ENCODE measurements at regions not wholly inside any gene's neighbourhood (a gene's known extent, or its start where the extent isn't known, plus 50 kb on each side); places are given as distances from the start of the nearest gene placed in this dataset.

DNA sequence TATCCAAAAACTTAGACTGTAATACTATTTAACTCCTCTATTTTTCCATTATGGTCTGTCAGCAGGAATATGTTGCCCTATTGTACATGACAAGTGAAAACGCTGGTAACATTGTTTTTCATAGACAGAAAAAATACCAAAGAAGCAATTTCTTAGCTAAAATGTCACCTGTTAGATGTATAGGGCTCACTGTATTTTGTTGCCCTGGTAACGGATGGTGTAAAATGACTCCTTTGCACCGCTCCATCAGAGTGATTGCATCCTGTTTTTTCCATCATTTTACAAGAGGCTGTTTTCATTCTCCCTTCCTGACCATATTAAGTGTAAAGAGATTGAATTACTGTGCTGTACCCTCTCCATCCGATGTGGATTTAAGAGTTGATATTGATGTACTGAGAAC is 460.1 kb upstream of the TLE4 start:
- Mint-ChIP-seq H3K4me3 (no peak overlapping the region), H3K4me1 (no peaks in the 10 kb centered on the region), H3K9me3 (peaks cover 0 to 11% (median 8%) of the 10 kb centered on the region in 7 donors), H3K27me3 (ENCODE audit: low read depth in 3 of 3) (peaks cover 0 to 2% (median under 1%) of the 10 kb centered on the region in 3 donors), H3K27ac (no peak overlapping the region), H3K36me3 (no peaks in the 10 kb centered on the region)
- Histone ChIP-seq H3K27me3 (ENCODE audit: control insufficient read depth in 2 of 2, insufficient read depth in 2 of 2, low read length in 2 of 2) (no peaks in the 10 kb centered on the region), H3K36me3 (replicated peaks in 1 of 2; ENCODE audit: control insufficient read depth in 1 of 2, insufficient read depth in 2 of 2, low read length in 2 of 2) (no peaks in the 10 kb centered on the region), H2AFZ (ENCODE audit: insufficient read depth, low read depth, low read length, poor library complexity, severe bottlenecking) (no peak overlapping the region), H4K20me1 (ENCODE audit: insufficient read depth, low read length) (no peaks in the 10 kb centered on the region), H3K4me2 (replicated peaks; ENCODE audit: extremely low read depth, low read length, poor library complexity, severe bottlenecking) (no peak overlapping the region), H3K9ac (ENCODE audit: insufficient read depth, low read length, poor library complexity, severe bottlenecking) (no peak overlapping the region), H3K27ac (ENCODE audit: low read depth in 1 of 2, low read length in 2 of 2) (no peak overlapping the region), H3K79me2 (ENCODE audit: insufficient read depth, low read length) (no peaks in the 10 kb centered on the region), H3K4me3 (replicated peaks in 1 of 3; ENCODE audit: low read depth in 2 of 3, low read length in 3 of 3) (no peak overlapping the region), H3K9me3 (replicated peaks in 1 of 2; ENCODE audit: control insufficient read depth in 1 of 2, insufficient read depth in 1 of 2, low read length in 2 of 2) (peaks cover 0 to 8% of the 10 kb centered on the region in 2 donors), H3K4me1 (ENCODE audit: control insufficient read depth in 1 of 2, insufficient read depth in 2 of 2, low read length in 2 of 2) (no peaks in the 10 kb centered on the region)
- DNase-seq = no peak
- intact Hi-C loops (cut with micrococcal nuclease) = no loop called here
- TF ChIP-seq, protein P1, sequence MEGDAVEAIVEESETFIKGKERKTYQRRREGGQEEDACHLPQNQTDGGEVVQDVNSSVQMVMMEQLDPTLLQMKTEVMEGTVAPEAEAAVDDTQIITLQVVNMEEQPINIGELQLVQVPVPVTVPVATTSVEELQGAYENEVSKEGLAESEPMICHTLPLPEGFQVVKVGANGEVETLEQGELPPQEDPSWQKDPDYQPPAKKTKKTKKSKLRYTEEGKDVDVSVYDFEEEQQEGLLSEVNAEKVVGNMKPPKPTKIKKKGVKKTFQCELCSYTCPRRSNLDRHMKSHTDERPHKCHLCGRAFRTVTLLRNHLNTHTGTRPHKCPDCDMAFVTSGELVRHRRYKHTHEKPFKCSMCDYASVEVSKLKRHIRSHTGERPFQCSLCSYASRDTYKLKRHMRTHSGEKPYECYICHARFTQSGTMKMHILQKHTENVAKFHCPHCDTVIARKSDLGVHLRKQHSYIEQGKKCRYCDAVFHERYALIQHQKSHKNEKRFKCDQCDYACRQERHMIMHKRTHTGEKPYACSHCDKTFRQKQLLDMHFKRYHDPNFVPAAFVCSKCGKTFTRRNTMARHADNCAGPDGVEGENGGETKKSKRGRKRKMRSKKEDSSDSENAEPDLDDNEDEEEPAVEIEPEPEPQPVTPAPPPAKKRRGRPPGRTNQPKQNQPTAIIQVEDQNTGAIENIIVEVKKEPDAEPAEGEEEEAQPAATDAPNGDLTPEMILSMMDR (IDR thresholded peaks at IDR 0.05) = no peak
- WGBS (ENCODE audit: insufficient coverage) = no CpG with 5 or more reads among the region's 4 CpGs

DNA sequence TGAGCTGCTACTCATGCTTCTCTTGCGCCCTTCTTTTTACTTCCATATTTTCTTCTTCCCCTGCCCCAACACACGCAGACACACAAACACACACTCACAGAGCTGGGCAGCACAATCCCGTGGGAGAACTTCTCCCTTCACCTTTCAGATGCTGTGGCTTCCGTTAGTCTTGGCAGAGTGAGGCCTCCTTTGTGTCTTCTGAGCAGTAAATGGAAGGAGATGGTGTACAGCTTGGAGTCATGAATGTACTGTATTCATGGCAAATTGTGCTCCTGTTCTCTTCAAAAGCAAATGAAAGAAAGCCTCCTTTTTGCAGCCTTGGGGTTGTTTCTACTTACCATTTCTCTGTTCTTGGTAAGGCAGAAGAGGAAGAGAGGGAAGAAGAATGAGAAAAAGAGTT is 456.6 kb upstream of the TLE4 start:
- 100% methylated on average over 3 of the region's 4 CpGs for WGBS (ENCODE audit: insufficient coverage)
- Histone ChIP-seq H3K9ac (ENCODE audit: insufficient read depth, low read length, poor library complexity, severe bottlenecking) (no peak overlapping the region), H3K27me3 (ENCODE audit: control insufficient read depth in 2 of 2, insufficient read depth in 2 of 2, low read length in 2 of 2) (no peaks in the 10 kb centered on the region), H3K4me2 (replicated peaks; ENCODE audit: extremely low read depth, low read length, poor library complexity, severe bottlenecking) (no peak overlapping the region), H2AFZ (ENCODE audit: insufficient read depth, low read depth, low read length, poor library complexity, severe bottlenecking) (no peak overlapping the region), H3K4me3 (replicated peaks in 1 of 3; ENCODE audit: low read depth in 2 of 3, low read length in 3 of 3) (no peak overlapping the region), H3K27ac (ENCODE audit: low read depth in 1 of 2, low read length in 2 of 2) (no peak overlapping the region), H3K9me3 (replicated peaks in 1 of 2; ENCODE audit: control insufficient read depth in 1 of 2, insufficient read depth in 1 of 2, low read length in 2 of 2) (no peaks in the 10 kb centered on the region), H4K20me1 (ENCODE audit: insufficient read depth, low read length) (no peaks in the 10 kb centered on the region), H3K36me3 (replicated peaks in 1 of 2; ENCODE audit: control insufficient read depth in 1 of 2, insufficient read depth in 2 of 2, low read length in 2 of 2) (no peaks in the 10 kb centered on the region), H3K79me2 (ENCODE audit: insufficient read depth, low read length) (no peaks in the 10 kb centered on the region), H3K4me1 (ENCODE audit: control insufficient read depth in 1 of 2, insufficient read depth in 2 of 2, low read length in 2 of 2) (no peaks in the 10 kb centered on the region)
- Mint-ChIP-seq H3K27ac (no peak overlapping the region), H3K36me3 (no peaks in the 10 kb centered on the region), H3K4me3 (no peak overlapping the region), H3K27me3 (ENCODE audit: low read depth in 3 of 3) (peaks cover 0 to 3% (median 0%) of the 10 kb centered on the region in 3 donors), H3K9me3 (peaks cover 0 to 1% (median 0%) of the 10 kb centered on the region in 7 donors), H3K4me1 (no peaks in the 10 kb centered on the region)
- intact Hi-C loops (cut with micrococcal nuclease) = no loop called here
- TF ChIP-seq, protein P1 (IDR thresholded peaks at IDR 0.05) = no peak
- DNase-seq = no peak

Data from CD14-positive monocyte (primary cell).